Osteoblast (primary cell): ENCODE measurements at regions not wholly inside any gene's neighbourhood (a gene's known extent, or its start where the extent isn't known, plus 50 kb on each side); places are given as distances from the start of the nearest gene placed in this dataset.

Experiments used
- DNase-seq: peaks from one replicate; pipeline ENCODE4 v3.0.0; 2011; ENCODE audit warnings: low spot score, mixed read lengths; ENCODE audit not compliant: insufficient read length; ENCODE audit errors: missing footprints
- H2AFZ ChIP-seq: 2 replicates; pipeline ENCODE4 v1.6.0; 2011; ENCODE audit warnings: mild to moderate bottlenecking, low read length
- H3K27ac ChIP-seq: 2 replicates; pipeline ENCODE4 v1.5.1; 2011; ENCODE audit warnings: mild to moderate bottlenecking, low read depth, low read length, moderate library complexity
- H3K27me3 ChIP-seq: 2 replicates; pipeline ENCODE4 v1.6.0; 2012; ENCODE audit warnings: mild to moderate bottlenecking, control low read depth, inconsistent platforms, low read length, moderate library complexity; ENCODE audit not compliant: insufficient read depth
- H3K36me3 ChIP-seq: 2 replicates; pipeline ENCODE4 v1.5.1; 2011; ENCODE audit warnings: mild to moderate bottlenecking, low read length, control low read depth, moderate library complexity; ENCODE audit not compliant: insufficient read depth
- H3K4me1 ChIP-seq: 2 replicates; pipeline ENCODE4 v1.5.1; 2011; ENCODE audit warnings: mild to moderate bottlenecking, low read length, control low read depth, moderate library complexity; ENCODE audit not compliant: insufficient read depth
- H3K4me2 ChIP-seq: 2 replicates; pipeline ENCODE4 v1.6.0; 2011; ENCODE audit warnings: mild to moderate bottlenecking, low read length; ENCODE audit not compliant: insufficient read depth
- H3K4me3 ChIP-seq: fragments of 200-600 bp; sonication (generic); 3 replicates; pipeline ENCODE4 v1.5.1; 2012; ENCODE audit warnings: mild to moderate bottlenecking, low read length, inconsistent platforms; ENCODE audit not compliant: insufficient read depth
- H3K79me2 ChIP-seq: 2 replicates; pipeline ENCODE4 v1.6.0; 2012; ENCODE audit warnings: mild to moderate bottlenecking, low read length, control low read depth, inconsistent platforms; ENCODE audit not compliant: insufficient read depth
- H3K9me3 ChIP-seq: 2 replicates; pipeline ENCODE4 v1.5.1; 2011; ENCODE audit warnings: low read depth, low read length, control low read depth
- H4K20me1 ChIP-seq: 2 replicates; pipeline ENCODE4 v1.6.0; 2012; ENCODE audit warnings: mild to moderate bottlenecking, low read length, control low read depth; ENCODE audit not compliant: insufficient read depth
- TF ChIP-seq, protein P1 (sequence below): IDR thresholded peaks from 2 replicates; pipeline ENCODE4 v1.5.1; 2011; ENCODE audit warnings: mild to moderate bottlenecking, low read depth, low read length, moderate library complexity; ENCODE audit errors: extremely low read depth

- TF ChIP-seq, protein P1, sequence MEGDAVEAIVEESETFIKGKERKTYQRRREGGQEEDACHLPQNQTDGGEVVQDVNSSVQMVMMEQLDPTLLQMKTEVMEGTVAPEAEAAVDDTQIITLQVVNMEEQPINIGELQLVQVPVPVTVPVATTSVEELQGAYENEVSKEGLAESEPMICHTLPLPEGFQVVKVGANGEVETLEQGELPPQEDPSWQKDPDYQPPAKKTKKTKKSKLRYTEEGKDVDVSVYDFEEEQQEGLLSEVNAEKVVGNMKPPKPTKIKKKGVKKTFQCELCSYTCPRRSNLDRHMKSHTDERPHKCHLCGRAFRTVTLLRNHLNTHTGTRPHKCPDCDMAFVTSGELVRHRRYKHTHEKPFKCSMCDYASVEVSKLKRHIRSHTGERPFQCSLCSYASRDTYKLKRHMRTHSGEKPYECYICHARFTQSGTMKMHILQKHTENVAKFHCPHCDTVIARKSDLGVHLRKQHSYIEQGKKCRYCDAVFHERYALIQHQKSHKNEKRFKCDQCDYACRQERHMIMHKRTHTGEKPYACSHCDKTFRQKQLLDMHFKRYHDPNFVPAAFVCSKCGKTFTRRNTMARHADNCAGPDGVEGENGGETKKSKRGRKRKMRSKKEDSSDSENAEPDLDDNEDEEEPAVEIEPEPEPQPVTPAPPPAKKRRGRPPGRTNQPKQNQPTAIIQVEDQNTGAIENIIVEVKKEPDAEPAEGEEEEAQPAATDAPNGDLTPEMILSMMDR = no peak
- no peak overlapping the region for H3K4me2 ChIP-seq
- H3K79me2 ChIP-seq = no peaks in the 10 kb centered on the region
- no peak for DNase-seq
- no peak overlapping the region for H2AFZ ChIP-seq
- H3K27ac ChIP-seq = no peak overlapping the region
- H3K4me3 ChIP-seq = no peak overlapping the region
- H3K36me3 ChIP-seq = no peaks in the 10 kb centered on the region
- H3K9me3 ChIP-seq = no peaks in the 10 kb centered on the region
- H4K20me1 ChIP-seq = no peaks in the 10 kb centered on the region
- H3K4me1 ChIP-seq = no peaks in the 10 kb centered on the region
- H3K27me3 ChIP-seq = no peaks in the 10 kb centered on the region
Measured at GRCh38 chr22:48855013-48855412, 972.7 kb downstream of the BRD1 start.

GRCh38 chr22:48853627-48854240 lies 973.9 kb downstream of the BRD1 start:
- no peaks in the 10 kb centered on the region for H3K9me3 ChIP-seq
- no peaks in the 10 kb centered on the region for H3K4me1 ChIP-seq
- H3K4me2 ChIP-seq = no peak overlapping the region

DNA sequence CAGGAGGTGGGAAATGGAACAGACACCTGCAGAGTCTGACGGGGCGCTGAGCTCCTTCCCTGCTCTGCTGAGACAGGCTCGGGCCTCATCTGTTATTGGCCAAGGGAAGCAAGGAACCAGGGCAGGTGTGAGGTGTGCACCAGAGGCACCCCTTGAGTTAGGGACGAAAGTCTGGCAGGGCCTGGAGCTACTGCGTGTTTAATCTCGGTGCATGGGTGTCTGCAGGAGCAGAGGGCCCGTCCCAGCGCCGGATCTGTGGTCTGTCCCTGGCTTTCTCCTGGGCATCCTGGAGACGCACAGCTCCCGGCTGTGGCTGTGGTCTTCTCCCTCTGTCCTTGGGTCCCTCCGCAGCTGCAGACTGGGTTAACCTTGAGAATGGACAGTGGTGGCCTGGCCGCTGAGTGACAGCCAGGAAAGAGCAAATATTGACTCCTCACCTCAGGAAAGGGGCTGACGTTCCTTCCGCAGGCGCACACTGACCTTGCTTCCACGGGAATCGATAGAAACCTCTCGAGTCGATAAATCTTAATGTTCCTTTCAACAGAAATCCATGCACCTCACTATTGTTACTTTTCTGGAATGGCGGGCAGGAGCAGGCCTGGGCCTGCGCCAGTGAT lies 975.6 kb downstream of the BRD1 start:
- H3K4me1 ChIP-seq = no peaks in the 10 kb centered on the region
- no peaks in the 10 kb centered on the region for H3K9me3 ChIP-seq

More at GRCh38 chr22:48853627-48854240, 973.9 kb downstream of the BRD1 start:
- TF ChIP-seq, protein P1 = no peak
- no peak for DNase-seq
- Histone ChIP-seq H3K79me2 (no peaks in the 10 kb centered on the region), H4K20me1 (no peaks in the 10 kb centered on the region), H3K36me3 (no peaks in the 10 kb centered on the region), H3K27me3 (no peaks in the 10 kb centered on the region), H3K4me3 (no peak overlapping the region), H3K27ac (no peak overlapping the region), H2AFZ (no peak overlapping the region)

GRCh38 chr22:48850658-48851287 lies 976.9 kb downstream of the BRD1 start:
- no peaks in the 10 kb centered on the region for H3K36me3 ChIP-seq
- DNase-seq = no peak
- no peak overlapping the region for H2AFZ ChIP-seq
- no peak overlapping the region for H3K27ac ChIP-seq
- H3K79me2 ChIP-seq = no peaks in the 10 kb centered on the region
- H3K27me3 ChIP-seq = no peaks in the 10 kb centered on the region
- H3K4me1 ChIP-seq = no peaks in the 10 kb centered on the region
- no peak overlapping the region for H3K4me3 ChIP-seq
- H4K20me1 ChIP-seq = no peaks in the 10 kb centered on the region
- H3K9me3 ChIP-seq = no peaks in the 10 kb centered on the region
- TF ChIP-seq, protein P1 = no peak
- H3K4me2 ChIP-seq = no peak overlapping the region

More for the DNA sequence above, 975.6 kb downstream of the BRD1 start:
- H3K79me2 ChIP-seq = no peaks in the 10 kb centered on the region
- H3K36me3 ChIP-seq = no peaks in the 10 kb centered on the region
- no peak for DNase-seq
- no peak overlapping the region for H3K27ac ChIP-seq
- H3K4me3 ChIP-seq = no peak overlapping the region
- H3K27me3 ChIP-seq = no peaks in the 10 kb centered on the region
- no peak overlapping the region for H2AFZ ChIP-seq
- TF ChIP-seq, protein P1 = no peak
- H3K4me2 ChIP-seq = no peak overlapping the region
- H4K20me1 ChIP-seq = no peaks in the 10 kb centered on the region
